OCI-LY1 (cell line): ENCODE measurements at regions not wholly inside any gene's neighbourhood (a gene's known extent, or its start where the extent isn't known, plus 50 kb on each side); places are given as distances from the start of the nearest gene placed in this dataset.

Experiments used
- H2AFZ ChIP-seq: fragments of 200-600 bp; sonication (generic), shearing (Covaris generic); 2 replicates; pipeline ENCODE4 v1.6.0; 2014; ENCODE audit warnings: antibody characterized with exemption, mild to moderate bottlenecking, low read length
- H3F3A ChIP-seq: fragments of 200-600 bp; sonication (generic), shearing (Covaris generic); 2 replicates; pipeline ENCODE4 v1.6.0; 2014; ENCODE audit warnings: mild to moderate bottlenecking, antibody characterized with exemption, low read length, moderate library complexity; ENCODE audit not compliant: insufficient read depth
- H3K27ac ChIP-seq: fragments of 200-600 bp; sonication (generic); 2 replicates; pipeline ENCODE4 v1.5.1; 2014; ENCODE audit warnings: low read length, mixed run types, mild to moderate bottlenecking, low read depth; ENCODE audit not compliant: poor library complexity, severe bottlenecking
- H3K27me3 ChIP-seq: fragments of 200-600 bp; sonication (generic); 2 replicates; pipeline ENCODE4 v1.6.0; 2014; ENCODE audit warnings: antibody characterized with exemption, mild to moderate bottlenecking, low read length, moderate library complexity; ENCODE audit not compliant: insufficient read depth
- H3K36me3 ChIP-seq: fragments of 200-600 bp; sonication (generic); 2 replicates; pipeline ENCODE4 v1.6.1; 2014; ENCODE audit warnings: mild to moderate bottlenecking, antibody characterized with exemption, low read length, moderate library complexity, mixed read lengths; ENCODE audit not compliant: insufficient read depth
- H3K4me1 ChIP-seq: fragments of 200-600 bp; sonication (generic); 2 replicates; pipeline ENCODE4 v1.5.1; 2014; ENCODE audit warnings: mild to moderate bottlenecking, low read length, moderate library complexity; ENCODE audit not compliant: insufficient read depth, severe bottlenecking
- H3K4me2 ChIP-seq: fragments of 200-600 bp; sonication (generic), shearing (Covaris generic); 2 replicates; pipeline ENCODE4 v1.6.1; 2014; ENCODE audit warnings: low read length
- H3K4me3 ChIP-seq: fragments of 200-600 bp; sonication (generic); 2 replicates; pipeline ENCODE4 v1.5.1; 2014; ENCODE audit warnings: low read length, low read depth, mild to moderate bottlenecking, mixed read lengths; ENCODE audit not compliant: poor library complexity, severe bottlenecking
- H3K79me2 ChIP-seq: fragments of 200-600 bp; shearing (Covaris generic); 2 replicates; pipeline ENCODE4 v1.6.1; 2016; ENCODE audit warnings: mixed run types, low read length, mixed read lengths; ENCODE audit not compliant: insufficient read depth
- H3K9ac ChIP-seq: fragments of 200-600 bp; sonication (generic), shearing (Covaris generic); 2 replicates; pipeline ENCODE4 v1.6.1; 2014; ENCODE audit warnings: mild to moderate bottlenecking, low read length, mixed read lengths
- H3K9me2 ChIP-seq: fragments of 200-600 bp; sonication (generic), shearing (Covaris generic); 2 replicates; pipeline ENCODE4 v1.6.1; 2014; ENCODE audit warnings: low read depth, mild to moderate bottlenecking, low read length, mixed read lengths
- H3K9me3 ChIP-seq: fragments of 200-600 bp; shearing (Covaris generic); 2 replicates; pipeline ENCODE4 v1.6.1; 2014; ENCODE audit warnings: low read length, mixed read lengths
- H4K20me1 ChIP-seq: fragments of 200-600 bp; sonication (generic), shearing (Covaris generic); 2 replicates; pipeline ENCODE4 v1.6.0; 2016; ENCODE audit warnings: mild to moderate bottlenecking, low read length; ENCODE audit not compliant: insufficient read depth
- CTCF ChIP-seq: fragments of 200-600 bp; sonication (generic), shearing (Covaris generic); IDR thresholded peaks from 2 replicates; pipeline ENCODE4 v1.5.1; 2017; ENCODE audit warnings: mild to moderate bottlenecking, antibody characterized with exemption, low read length, moderate library complexity, mixed read lengths
- EZH2 ChIP-seq: fragments of 200-600 bp; sonication (generic), shearing (Covaris generic); IDR thresholded peaks from 2 replicates; pipeline ENCODE4 v1.8.0; 2017; ENCODE audit warnings: borderline replicate concordance, mixed run types, mild to moderate bottlenecking, antibody characterized with exemption, low read length, moderate library complexity, mixed read lengths

- Histone ChIP-seq H3F3A (no peaks in the 10 kb centered on the region), H3K4me3 (no peak overlapping the region), H3K9me3 (no peaks in the 10 kb centered on the region), H3K4me1 (no peaks in the 10 kb centered on the region), H3K79me2 (no peaks in the 10 kb centered on the region), H3K4me2 (no peak overlapping the region), H3K9ac (no peak overlapping the region), H2AFZ (no peak overlapping the region), H3K27me3 (no peaks in the 10 kb centered on the region), H4K20me1 (no peaks in the 10 kb centered on the region), H3K27ac (no peak overlapping the region), H3K9me2 (no peaks in the 10 kb centered on the region), H3K36me3 (no peaks in the 10 kb centered on the region)
- TF ChIP-seq CTCF (no peak), EZH2 (no peak)
These were observed 260.6 kb upstream of the MAD2L1 start for GRCh38 chr4:120327276-120327675.

GRCh38 chr4:120319046-120319767 lies 252.6 kb upstream of the MAD2L1 start:
- Histone ChIP-seq H4K20me1 (no peaks in the 10 kb centered on the region), H3K27me3 (no peaks in the 10 kb centered on the region), H3K4me1 (no peaks in the 10 kb centered on the region), H3K9me3 (no peaks in the 10 kb centered on the region), H3K36me3 (no peaks in the 10 kb centered on the region), H3K4me3 (no peak overlapping the region), H3K79me2 (no peaks in the 10 kb centered on the region), H3K27ac (no peak overlapping the region), H3F3A (no peaks in the 10 kb centered on the region), H3K9ac (no peak overlapping the region), H2AFZ (no peak overlapping the region), H3K4me2 (no peak overlapping the region), H3K9me2 (no peaks in the 10 kb centered on the region)
- no peak for TF ChIP-seq EZH2
- TF ChIP-seq CTCF: no peak

GRCh38 chr4:120318196-120318846 lies 251.7 kb upstream of the MAD2L1 start:
- H3K9me3 ChIP-seq: no peaks in the 10 kb centered on the region
- no peaks in the 10 kb centered on the region for H3K36me3 ChIP-seq
- H3K27ac ChIP-seq: no peak overlapping the region
- no peaks in the 10 kb centered on the region for H3K9me2 ChIP-seq
- no peak overlapping the region for H3K9ac ChIP-seq
- H3K79me2 ChIP-seq: no peaks in the 10 kb centered on the region
- no peaks in the 10 kb centered on the region for H3K4me1 ChIP-seq
- no peaks in the 10 kb centered on the region for H3K27me3 ChIP-seq
- TF ChIP-seq EZH2: no peak
- no peak for TF ChIP-seq CTCF
- H2AFZ ChIP-seq: no peak overlapping the region
- no peaks in the 10 kb centered on the region for H4K20me1 ChIP-seq
- H3K4me3 ChIP-seq: no peak overlapping the region
- H3K4me2 ChIP-seq: no peak overlapping the region
- no peaks in the 10 kb centered on the region for H3F3A ChIP-seq
